H9 (cell line): ENCODE measurements at regions not wholly inside any gene's neighbourhood (a gene's known extent, or its start where the extent isn't known, plus 50 kb on each side); places are given as distances from the start of the nearest gene placed in this dataset.

Experiments used
- DNase-seq: peaks from one replicate; pipeline ENCODE4 v3.0.0-alpha.2; 2017
- H2AFZ ChIP-seq: one replicate; pipeline ENCODE4 v1.6.1; 2013; ENCODE audit warnings: mild to moderate bottlenecking, low read length, control low read depth, moderate library complexity
- H2AK5ac ChIP-seq: 2 replicates; pipeline ENCODE4 v1.6.1; 2013; ENCODE audit warnings: low read length, control low read depth, mixed read lengths; ENCODE audit not compliant: insufficient read length
- H2BK120ac ChIP-seq: one replicate; pipeline ENCODE4 v1.6.1; 2013; ENCODE audit warnings: low read depth, mild to moderate bottlenecking, low read length, control low read depth, inconsistent platforms; ENCODE audit not compliant: poor library complexity, severe bottlenecking
- H2BK12ac ChIP-seq: 2 replicates; pipeline ENCODE4 v1.6.1; 2013; ENCODE audit warnings: low read length, control low read depth, mixed read lengths, low read depth; ENCODE audit not compliant: insufficient read length
- H2BK15ac ChIP-seq: 2 replicates; pipeline ENCODE4 v1.6.1; 2013; ENCODE audit warnings: low read depth, low read length, control low read depth
- H2BK20ac ChIP-seq: one replicate; pipeline ENCODE4 v1.6.1; 2013; ENCODE audit warnings: low read depth, mild to moderate bottlenecking, low read length, control low read depth, inconsistent platforms; ENCODE audit not compliant: poor library complexity, severe bottlenecking
- H2BK5ac ChIP-seq: 2 replicates; pipeline ENCODE4 v1.6.1; 2013; ENCODE audit warnings: low read length, control low read depth, mixed read lengths; ENCODE audit not compliant: insufficient read length
- H3K14ac ChIP-seq: 2 replicates; pipeline ENCODE4 v1.6.1; 2013; ENCODE audit warnings: low read length, control low read depth; ENCODE audit not compliant: insufficient read depth
- H3K18ac ChIP-seq: 2 replicates; pipeline ENCODE4 v1.6.1; 2013; ENCODE audit warnings: low read depth, mild to moderate bottlenecking, mixed read lengths, low read length, control low read depth; ENCODE audit not compliant: insufficient read length
- H3K23ac ChIP-seq: 2 replicates; pipeline ENCODE4 v1.6.1; 2013; ENCODE audit warnings: low read length, control low read depth, mixed read lengths, low read depth; ENCODE audit not compliant: insufficient read length
- H3K23me2 ChIP-seq: 2 replicates; pipeline ENCODE4 v1.6.1; 2013; ENCODE audit warnings: low read depth, mild to moderate bottlenecking, mixed read lengths, low read length, control low read depth; ENCODE audit not compliant: insufficient read length, poor library complexity, severe bottlenecking
- H3K27ac ChIP-seq: 2 replicates; pipeline ENCODE4 v1.5.1; 2013; ENCODE audit warnings: low read length, control low read depth, mixed read lengths, low read depth; ENCODE audit not compliant: insufficient read length
- H3K27me3 ChIP-seq: 2 replicates; pipeline ENCODE4 v1.6.1; 2013; ENCODE audit warnings: low read length, control low read depth, inconsistent platforms; ENCODE audit not compliant: insufficient read depth
- H3K4ac ChIP-seq: 2 replicates; pipeline ENCODE4 v1.6.1; 2013; ENCODE audit warnings: low read depth, mild to moderate bottlenecking, control low read depth, inconsistent platforms, low read length, moderate library complexity
- H3K4me1 ChIP-seq: 2 replicates; pipeline ENCODE4 v1.6.1; 2013; ENCODE audit warnings: low read length, control low read depth, inconsistent platforms; ENCODE audit not compliant: insufficient read depth
- H3K4me2 ChIP-seq: 2 replicates; pipeline ENCODE4 v1.6.1; 2013; ENCODE audit warnings: low read length, control low read depth, mixed read lengths; ENCODE audit not compliant: insufficient read length, insufficient read depth
- H3K56ac ChIP-seq: 2 replicates; pipeline ENCODE4 v1.6.1; 2013; ENCODE audit warnings: low read depth, mild to moderate bottlenecking, mixed read lengths, low read length, control low read depth; ENCODE audit not compliant: insufficient read length
- H3K79me1 ChIP-seq: 2 replicates; pipeline ENCODE4 v1.6.1; 2013; ENCODE audit warnings: low read depth, mild to moderate bottlenecking, moderate library complexity, low read length, control low read depth, inconsistent platforms; ENCODE audit not compliant: insufficient read depth, poor library complexity, severe bottlenecking
- H3K79me2 ChIP-seq: 2 replicates; pipeline ENCODE4 v1.6.1; 2013; ENCODE audit warnings: low read length, control low read depth, inconsistent platforms; ENCODE audit not compliant: insufficient read depth
- H3K9ac ChIP-seq: 2 replicates; pipeline ENCODE4 v1.6.1; 2013; ENCODE audit warnings: low read length, control low read depth, mixed read lengths; ENCODE audit not compliant: insufficient read length; ENCODE audit errors: extremely low read depth
- H3K9me3 ChIP-seq: one replicate; pipeline ENCODE4 v1.6.1; 2013; ENCODE audit warnings: low read depth, low read length, inconsistent platforms; ENCODE audit not compliant: control insufficient read depth
- H3T11ph ChIP-seq: one replicate; pipeline ENCODE4 v1.6.1; 2013; ENCODE audit warnings: mild to moderate bottlenecking, low read length, control low read depth, inconsistent platforms
- H4K20me1 ChIP-seq: one replicate; pipeline ENCODE4 v1.6.1; 2013; ENCODE audit not compliant: control insufficient read depth, insufficient read length, insufficient read depth
- H4K5ac ChIP-seq: 2 replicates; pipeline ENCODE4 v1.6.1; 2013; ENCODE audit warnings: low read depth, mild to moderate bottlenecking, mixed read lengths, low read length, control low read depth; ENCODE audit not compliant: insufficient read length
- H4K8ac ChIP-seq: replicated peaks from 2 replicates; pipeline ENCODE4 v1.6.1; 2013; ENCODE audit warnings: low read length, control low read depth, mixed read lengths, low read depth; ENCODE audit not compliant: insufficient read length
- H4K91ac ChIP-seq: 2 replicates; pipeline ENCODE4 v1.6.1; 2013; ENCODE audit warnings: low read depth, mild to moderate bottlenecking, moderate library complexity, mixed read lengths, low read length, control low read depth; ENCODE audit not compliant: insufficient read length
- H3K27ac Mint-ChIP-seq, 3 experiments: 2 replicates in 2 of 3; 3 replicates in 1 of 3; pipeline ENCODE4 v1.8.0; 2020 to 2021; ENCODE audit warnings: mixed read lengths in 3 of 3, mild to moderate bottlenecking in 1 of 3, moderate library complexity in 1 of 3
- H3K27me3 Mint-ChIP-seq: 2 replicates; pipeline ENCODE4 v1.8.0; 2021; ENCODE audit warnings: low read depth, mild to moderate bottlenecking, moderate library complexity, mixed read lengths
- H3K36me3 Mint-ChIP-seq, 3 experiments: 2 replicates in 2 of 3; 3 replicates in 1 of 3; pipeline ENCODE4 v1.8.0; 2020 to 2021; ENCODE audit warnings: low read depth in 3 of 3, mixed read lengths in 3 of 3; ENCODE audit not compliant: insufficient read depth in 1 of 3
- H3K4me1 Mint-ChIP-seq, 2 experiments: 2 replicates each; pipeline ENCODE4 v1.8.0; 2020; ENCODE audit warnings: mixed read lengths in 2 of 2
- H3K4me3 Mint-ChIP-seq, 2 experiments: 2 replicates in 1 of 2; 3 replicates in 1 of 2; pipeline ENCODE4 v1.8.0; 2020 to 2021; ENCODE audit warnings: mild to moderate bottlenecking in 2 of 2, mixed read lengths in 2 of 2, moderate library complexity in 1 of 2
- H3K9me3 Mint-ChIP-seq, 2 experiments: 2 replicates in 1 of 2; 3 replicates in 1 of 2; pipeline ENCODE4 v1.8.0; 2020; ENCODE audit warnings: mild to moderate bottlenecking in 2 of 2, mixed read lengths in 2 of 2, moderate library complexity in 1 of 2
- CTCF ChIP-seq: fragments of 200-600 bp; sonication (generic); conservative IDR thresholded peaks from 3 replicates; pipeline ENCODE4 v1.8.0; 2021; ENCODE audit warnings: antibody characterized with exemption, mild to moderate bottlenecking
- WGBS: extraction: QIAGEN DNeasy Blood & Tissue Kit; methylation state at CpG from one replicate; pipeline ENCODE4 v1.1.7; 2013; ENCODE audit warnings: missing lambda C conversion rate, low lambda C conversion rate, mixed read lengths; ENCODE audit not compliant: insufficient read length; ENCODE audit errors: extremely low coverage; 5-methylcytosine and 5-hydroxymethylcytosine counted together

- H3T11ph ChIP-seq = no peak overlapping the region
- Mint-ChIP-seq H3K9me3 (peaks cover 9 to 18% of the 10 kb centered on the region in 2 experiments), H3K36me3 (peaks cover 7 to 15% (median 8%) of the 10 kb centered on the region in 3 experiments), H3K27ac (no peak overlapping the region; a peak in 1 of 7 replicates), H3K4me1 (peaks cover 5% of the 10 kb centered on the region in 2 experiments; a peak in 2 of 4 replicates), H3K27me3 (peaks cover 16% of the 10 kb centered on the region), H3K4me3 (no peak overlapping the region)
- H3K56ac ChIP-seq = no peak overlapping the region
- no peak overlapping the region for H3K4ac ChIP-seq
- H3K4me1 ChIP-seq = no peaks in the 10 kb centered on the region
- no peak overlapping the region for H4K91ac ChIP-seq
- H3K18ac ChIP-seq = no peak overlapping the region
- no peaks in the 10 kb centered on the region for H3K9me3 ChIP-seq
- H3K79me1 ChIP-seq = no peaks in the 10 kb centered on the region
- no peak overlapping the region for H2BK120ac ChIP-seq
- TF ChIP-seq CTCF = no peak
- no peak overlapping the region for H2BK12ac ChIP-seq
- no peak overlapping the region for H3K9ac ChIP-seq
- no peaks in the 10 kb centered on the region for H4K20me1 ChIP-seq
- no peaks in the 10 kb centered on the region for H3K27me3 ChIP-seq
- H3K4me2 ChIP-seq = no peak overlapping the region
- no peak overlapping the region for H2AK5ac ChIP-seq
- H2BK15ac ChIP-seq = no peak overlapping the region
- no peak overlapping the region for H2AFZ ChIP-seq
- WGBS = no CpG with 5 or more reads among the region's 16 CpGs
- H3K79me2 ChIP-seq = no peaks in the 10 kb centered on the region
- H4K8ac ChIP-seq = no peak overlapping the region
- H3K23ac ChIP-seq = no peak overlapping the region
- no peak overlapping the region for H2BK20ac ChIP-seq
- H3K23me2 ChIP-seq = peaks cover 3% of the 10 kb centered on the region
- H2BK5ac ChIP-seq = no peak overlapping the region
- H3K27ac ChIP-seq = no peak overlapping the region
- no peak overlapping the region for H3K14ac ChIP-seq
- H4K5ac ChIP-seq = no peak overlapping the region
- DNase-seq = no peak
Measured at GRCh38 chr6:170057034-170057734, 233.7 kb downstream of the DLL1 start.
